ENCODE measurements at regions not wholly inside any gene's neighbourhood (a gene's known extent, or its start where the extent isn't known, plus 50 kb on each side); places are given as distances from the start of the nearest gene placed in this dataset.

- Histone ChIP-seq H3K9me3 (ENCODE audit: control insufficient read depth in 1 of 2, insufficient read depth in 1 of 2, low read length in 2 of 2) (no peaks in the 10 kb centered on the region), H3K4me1 (ENCODE audit: insufficient read depth, low read length) (no peaks in the 10 kb centered on the region), H3K27me3 (ENCODE audit: control insufficient read depth in 1 of 2, insufficient read depth in 2 of 2, low read length in 2 of 2) (no peaks in the 10 kb centered on the region), H3K4me3 (ENCODE audit: low read length) (no peak overlapping the region), H3K27ac (ENCODE audit: low read depth in 1 of 2, low read length in 2 of 2) (no peak overlapping the region), H3K36me3 (ENCODE audit: insufficient read depth, low read length) (no peaks in the 10 kb centered on the region)
- ChIA-PET CTCF (no interaction called here), POLR2A (no interaction called here)
- intact Hi-C loops (cut with DNase I, micrococcal nuclease): no loop called here
- TF ChIP-seq CTCF (IDR thresholded peaks at IDR 0.05): no peak
- H3K4me3 Mint-ChIP-seq: no peak overlapping the region
- no peaks in the 10 kb centered on the region for H3K27me3 Mint-ChIP-seq
- DNase-seq: no peak
- H3K36me3 Mint-ChIP-seq (ENCODE audit: low read depth): no peaks in the 10 kb centered on the region
- H3K27ac Mint-ChIP-seq: no peak overlapping the region
- no peaks in the 10 kb centered on the region for H3K4me1 Mint-ChIP-seq (ENCODE audit: low read depth)
- peaks cover 4% of the 10 kb centered on the region for H3K9me3 Mint-ChIP-seq
- ATAC-seq (ENCODE audit: poor library complexity): no peak
These were observed 235.0 kb upstream of the HNMT start for GRCh38 chr2:137729305-137729704.

- no peaks in the 10 kb centered on the region for H3K27me3 ChIP-seq (ENCODE audit: control insufficient read depth in 1 of 2, insufficient read depth in 2 of 2, low read length in 2 of 2)
- Mint-ChIP-seq H3K27me3 (no peaks in the 10 kb centered on the region), H3K4me1 (ENCODE audit: low read depth) (no peaks in the 10 kb centered on the region), H3K27ac (no peak overlapping the region), H3K4me3 (no peak overlapping the region), H3K9me3 (peaks cover 13% of the 10 kb centered on the region), H3K36me3 (ENCODE audit: low read depth) (no peaks in the 10 kb centered on the region)
- DNase-seq: no peak
- no peak overlapping the region for H3K4me3 ChIP-seq (ENCODE audit: low read length)
- no peaks in the 10 kb centered on the region for H3K4me1 ChIP-seq (ENCODE audit: insufficient read depth, low read length)
- ChIA-PET POLR2A (no interaction called here), CTCF (no interaction called here)
- intact Hi-C loops (cut with DNase I, micrococcal nuclease): no loop called here
- no peak for ATAC-seq (ENCODE audit: poor library complexity)
- H3K9me3 ChIP-seq (ENCODE audit: control insufficient read depth in 1 of 2, insufficient read depth in 1 of 2, low read length in 2 of 2): no peaks in the 10 kb centered on the region
- no peak overlapping the region for H3K27ac ChIP-seq (ENCODE audit: low read depth in 1 of 2, low read length in 2 of 2)
- TF ChIP-seq CTCF (IDR thresholded peaks at IDR 0.05): no peak
- no peaks in the 10 kb centered on the region for H3K36me3 ChIP-seq (ENCODE audit: insufficient read depth, low read length)
These were observed 226.7 kb upstream of the HNMT start for GRCh38 chr2:137737559-137737958.

GRCh38 chr2:137741784-137742362 lies 222.4 kb upstream of the HNMT start:
- no peak for ATAC-seq (ENCODE audit: poor library complexity)
- no peak overlapping the region for H3K4me3 ChIP-seq (ENCODE audit: low read length)
- no peak overlapping the region for H3K27ac Mint-ChIP-seq
- no peak for DNase-seq
- H3K27me3 ChIP-seq (ENCODE audit: control insufficient read depth in 1 of 2, insufficient read depth in 2 of 2, low read length in 2 of 2): no peaks in the 10 kb centered on the region
- no peaks in the 10 kb centered on the region for H3K36me3 ChIP-seq (ENCODE audit: insufficient read depth, low read length)
- H3K9me3 Mint-ChIP-seq: peaks cover 11% of the 10 kb centered on the region
- H3K4me3 Mint-ChIP-seq: no peak overlapping the region
- H3K4me1 ChIP-seq (ENCODE audit: insufficient read depth, low read length): no peaks in the 10 kb centered on the region
- CTCF ChIA-PET: no interaction called here
- H3K9me3 ChIP-seq (ENCODE audit: control insufficient read depth in 1 of 2, insufficient read depth in 1 of 2, low read length in 2 of 2): no peaks in the 10 kb centered on the region
- no peaks in the 10 kb centered on the region for H3K27me3 Mint-ChIP-seq
- POLR2A ChIA-PET: interaction anchor here (0.6 kb wide), 1 partner anchor 107 kb away, joined by 3 read pairs; no protein-coding TSS in a partner anchor
- no peak for TF ChIP-seq CTCF (IDR thresholded peaks at IDR 0.05)
- H3K27ac ChIP-seq (ENCODE audit: low read depth in 1 of 2, low read length in 2 of 2): no peak overlapping the region
- H3K4me1 Mint-ChIP-seq (ENCODE audit: low read depth): no peaks in the 10 kb centered on the region
- no peaks in the 10 kb centered on the region for H3K36me3 Mint-ChIP-seq (ENCODE audit: low read depth)
- intact Hi-C loops (cut with DNase I, micrococcal nuclease): no loop called here

Measured in CD4-positive, alpha-beta T cell (primary cell).